Heart left ventricle (tissue), 13 donors: ENCODE measurements at regions not wholly inside any gene's neighbourhood (a gene's known extent, or its start where the extent isn't known, plus 50 kb on each side); places are given as distances from the start of the nearest gene placed in this dataset.

Experiments
- POLR2A ChIP-seq, 2 donors: fragments of 450-650 bp; IDR thresholded peaks; one replicate each; pipeline ENCODE4 v1.6.1; 2017; ENCODE audit warnings: antibody characterized with exemption in 2 of 2, mild to moderate bottlenecking in 2 of 2, moderate library complexity in 2 of 2
- TF ChIP-seq, protein P1 (sequence below), 12 donors: fragments of 200-600 bp; sonication (generic) in 4 of 12; IDR thresholded peaks; one replicate each; pipeline versions ENCODE4 v1.5.0 to v1.8.0; 2018 to 2022; ENCODE audit warnings: antibody characterized with exemption in 12 of 12, mild to moderate bottlenecking in 5 of 12
- donor health status: ischemic (EF 13 %, LVEDD 7.1; RV severe dilation, severe dysfunction).
- donor health status: DM: no; HTN: yes; CAD: no.
- donor health status: DM: no; HTN: no; CAD: no.
- donor health status: ischemic (EF 25% LVEDD 6.9; RV normal size, moderate dysfunction).
- donor health status: ischemic (EF 25% LVEDD 5.7; RV mildly dilated, moderate dysfunction).
- donor health status: ischemic (EF 35%, LVEDD 5.7; RV mildly dilated, moderate dysfunction).
- donor health status: nonischemic (EF 11% LVEDD 7.7; RV severe dilation, severe dysfunction).
- donor health status: DM: yes; HTN: yes; CAD: no.
- donor health status: PGD.
- donor health status: ischemic (EF 29% LVEDD 5.4; RV normal size, mild dysfunction).
- donor health status: nonischemic (EF 23%, LVEDD 6.1; RV moderate dilation, normal function).

DNA sequence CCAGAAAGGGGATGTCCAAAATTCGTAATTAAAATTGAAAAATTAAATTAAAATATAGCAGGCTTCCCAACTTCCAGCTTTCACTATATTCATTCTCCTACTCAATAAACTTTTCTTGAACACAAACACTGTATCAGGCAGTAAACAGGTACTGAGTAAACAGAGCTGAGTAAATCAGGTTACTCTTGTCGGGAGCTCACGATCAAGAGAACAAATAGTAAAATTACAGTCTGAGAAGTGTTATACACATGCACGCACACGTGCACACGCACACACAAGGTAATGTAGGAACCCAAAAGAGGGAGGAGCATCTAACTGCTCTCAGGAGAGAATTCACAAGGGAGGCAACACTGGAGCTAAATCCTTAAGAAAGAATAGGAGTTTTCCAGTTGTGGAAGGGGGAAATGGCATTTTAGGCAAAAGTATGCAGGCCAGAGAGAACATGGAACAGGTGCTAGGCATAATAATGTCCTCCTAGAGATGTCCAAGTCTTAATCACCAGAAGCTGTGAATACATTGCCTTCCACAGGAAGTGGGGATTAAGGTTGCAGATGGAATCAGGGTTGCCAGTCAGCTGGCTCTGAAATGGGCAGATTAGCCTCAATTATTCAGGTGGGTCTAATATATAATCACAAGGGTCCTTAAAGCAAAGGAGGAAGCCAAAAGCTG is 598.8 kb upstream of the BRINP1 start:
- no peak for TF ChIP-seq POLR2A (IDR thresholded peaks at IDR 0.05)
- TF ChIP-seq, protein P1, sequence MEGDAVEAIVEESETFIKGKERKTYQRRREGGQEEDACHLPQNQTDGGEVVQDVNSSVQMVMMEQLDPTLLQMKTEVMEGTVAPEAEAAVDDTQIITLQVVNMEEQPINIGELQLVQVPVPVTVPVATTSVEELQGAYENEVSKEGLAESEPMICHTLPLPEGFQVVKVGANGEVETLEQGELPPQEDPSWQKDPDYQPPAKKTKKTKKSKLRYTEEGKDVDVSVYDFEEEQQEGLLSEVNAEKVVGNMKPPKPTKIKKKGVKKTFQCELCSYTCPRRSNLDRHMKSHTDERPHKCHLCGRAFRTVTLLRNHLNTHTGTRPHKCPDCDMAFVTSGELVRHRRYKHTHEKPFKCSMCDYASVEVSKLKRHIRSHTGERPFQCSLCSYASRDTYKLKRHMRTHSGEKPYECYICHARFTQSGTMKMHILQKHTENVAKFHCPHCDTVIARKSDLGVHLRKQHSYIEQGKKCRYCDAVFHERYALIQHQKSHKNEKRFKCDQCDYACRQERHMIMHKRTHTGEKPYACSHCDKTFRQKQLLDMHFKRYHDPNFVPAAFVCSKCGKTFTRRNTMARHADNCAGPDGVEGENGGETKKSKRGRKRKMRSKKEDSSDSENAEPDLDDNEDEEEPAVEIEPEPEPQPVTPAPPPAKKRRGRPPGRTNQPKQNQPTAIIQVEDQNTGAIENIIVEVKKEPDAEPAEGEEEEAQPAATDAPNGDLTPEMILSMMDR (IDR thresholded peaks at IDR 0.05), result no peak
